ENCODE measurements at regions not wholly inside any gene's neighbourhood (a gene's known extent, or its start where the extent isn't known, plus 50 kb on each side); places are given as distances from the start of the nearest gene placed in this dataset.

DNA sequence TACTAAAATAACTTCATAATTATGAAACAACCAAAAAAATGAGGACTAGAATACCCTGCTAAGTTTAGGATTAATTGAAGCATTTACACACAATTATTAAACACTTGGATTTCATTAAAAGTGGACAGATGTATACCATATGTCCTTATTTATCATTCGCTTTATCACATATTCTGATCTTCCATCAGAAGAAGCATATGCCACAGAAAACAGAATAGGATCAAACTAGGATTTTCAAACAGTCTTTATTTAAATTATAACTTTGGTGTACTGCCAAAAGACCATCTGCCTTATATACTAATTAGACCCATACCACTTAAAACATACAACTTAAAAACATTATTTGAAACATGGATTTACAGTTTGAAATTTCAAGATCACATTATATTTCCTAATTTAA lies 727.1 kb upstream of the KLHL1 start:
- no peaks in the 10 kb centered on the region for H3K4me1 ChIP-seq (ENCODE audit: control insufficient read depth in 1 of 2, insufficient read depth in 1 of 2, low read depth in 1 of 2, low read length in 1 of 2)
- no peaks in the 10 kb centered on the region for H3K9me3 ChIP-seq
- no peak overlapping the region for H3K27ac ChIP-seq
- no peak overlapping the region for H3K4me3 ChIP-seq (ENCODE audit: low read depth in 1 of 2, low read length in 1 of 2)
- H3K36me3 ChIP-seq, result no peaks in the 10 kb centered on the region
- TF ChIP-seq, protein P1, sequence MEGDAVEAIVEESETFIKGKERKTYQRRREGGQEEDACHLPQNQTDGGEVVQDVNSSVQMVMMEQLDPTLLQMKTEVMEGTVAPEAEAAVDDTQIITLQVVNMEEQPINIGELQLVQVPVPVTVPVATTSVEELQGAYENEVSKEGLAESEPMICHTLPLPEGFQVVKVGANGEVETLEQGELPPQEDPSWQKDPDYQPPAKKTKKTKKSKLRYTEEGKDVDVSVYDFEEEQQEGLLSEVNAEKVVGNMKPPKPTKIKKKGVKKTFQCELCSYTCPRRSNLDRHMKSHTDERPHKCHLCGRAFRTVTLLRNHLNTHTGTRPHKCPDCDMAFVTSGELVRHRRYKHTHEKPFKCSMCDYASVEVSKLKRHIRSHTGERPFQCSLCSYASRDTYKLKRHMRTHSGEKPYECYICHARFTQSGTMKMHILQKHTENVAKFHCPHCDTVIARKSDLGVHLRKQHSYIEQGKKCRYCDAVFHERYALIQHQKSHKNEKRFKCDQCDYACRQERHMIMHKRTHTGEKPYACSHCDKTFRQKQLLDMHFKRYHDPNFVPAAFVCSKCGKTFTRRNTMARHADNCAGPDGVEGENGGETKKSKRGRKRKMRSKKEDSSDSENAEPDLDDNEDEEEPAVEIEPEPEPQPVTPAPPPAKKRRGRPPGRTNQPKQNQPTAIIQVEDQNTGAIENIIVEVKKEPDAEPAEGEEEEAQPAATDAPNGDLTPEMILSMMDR (IDR thresholded peaks at IDR 0.05), result no peak
- H3K27me3 ChIP-seq, result no peaks in the 10 kb centered on the region

DNA sequence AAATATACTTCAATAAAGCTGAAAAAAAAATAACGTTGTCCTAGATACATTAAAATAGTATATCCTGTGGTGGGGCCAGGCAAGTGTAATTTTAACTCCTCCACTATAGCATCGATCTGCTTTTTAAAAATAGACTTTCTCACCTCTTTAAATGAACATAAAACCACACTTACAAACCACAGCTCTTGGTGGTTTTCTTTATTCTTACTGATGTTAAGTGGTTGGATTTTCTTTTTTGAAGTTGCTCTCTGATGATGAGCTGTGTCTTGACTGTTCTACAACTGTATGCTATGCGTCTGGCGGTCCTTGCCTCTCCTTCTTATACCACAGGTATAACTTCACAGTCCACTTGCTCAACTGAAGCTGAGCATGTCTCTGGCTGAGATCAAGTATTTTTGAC lies 721.5 kb upstream of the KLHL1 start:
- Histone ChIP-seq H3K4me1 (ENCODE audit: control insufficient read depth in 1 of 2, insufficient read depth in 1 of 2, low read depth in 1 of 2, low read length in 1 of 2) (no peaks in the 10 kb centered on the region), H3K27ac (no peak overlapping the region), H3K36me3 (no peaks in the 10 kb centered on the region), H3K4me3 (ENCODE audit: low read depth in 1 of 2, low read length in 1 of 2) (no peak overlapping the region), H3K27me3 (no peaks in the 10 kb centered on the region), H3K9me3 (no peaks in the 10 kb centered on the region)
- TF ChIP-seq, protein P1 (IDR thresholded peaks at IDR 0.05), result no peak

DNA sequence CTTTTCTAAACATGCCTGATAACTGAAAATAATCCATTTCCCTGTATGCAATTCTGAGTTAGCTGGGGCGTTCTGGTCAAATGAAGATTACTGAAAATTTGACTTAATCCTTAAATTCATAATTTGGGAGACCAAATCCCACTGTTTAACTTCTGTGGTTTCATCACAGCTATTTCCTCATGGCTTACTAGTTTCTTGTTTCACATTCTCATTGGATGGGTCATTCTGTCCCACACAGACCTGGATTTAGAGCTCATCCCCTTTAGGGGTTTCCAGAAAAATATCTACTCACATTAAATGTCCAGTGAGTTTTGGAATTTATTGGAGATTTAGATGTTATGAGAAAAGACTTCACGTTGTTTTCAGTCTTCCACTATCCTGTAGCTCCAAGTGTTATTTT lies 709.3 kb upstream of the KLHL1 start:
- no peaks in the 10 kb centered on the region for H3K36me3 ChIP-seq
- H3K4me3 ChIP-seq (ENCODE audit: low read depth in 1 of 2, low read length in 1 of 2), result no peak overlapping the region
- no peaks in the 10 kb centered on the region for H3K9me3 ChIP-seq
- no peak overlapping the region for H3K27ac ChIP-seq
- TF ChIP-seq, protein P1 (IDR thresholded peaks at IDR 0.05), result no peak
- H3K27me3 ChIP-seq, result no peaks in the 10 kb centered on the region
- no peaks in the 10 kb centered on the region for H3K4me1 ChIP-seq (ENCODE audit: control insufficient read depth in 1 of 2, insufficient read depth in 1 of 2, low read depth in 1 of 2, low read length in 1 of 2)

DNA sequence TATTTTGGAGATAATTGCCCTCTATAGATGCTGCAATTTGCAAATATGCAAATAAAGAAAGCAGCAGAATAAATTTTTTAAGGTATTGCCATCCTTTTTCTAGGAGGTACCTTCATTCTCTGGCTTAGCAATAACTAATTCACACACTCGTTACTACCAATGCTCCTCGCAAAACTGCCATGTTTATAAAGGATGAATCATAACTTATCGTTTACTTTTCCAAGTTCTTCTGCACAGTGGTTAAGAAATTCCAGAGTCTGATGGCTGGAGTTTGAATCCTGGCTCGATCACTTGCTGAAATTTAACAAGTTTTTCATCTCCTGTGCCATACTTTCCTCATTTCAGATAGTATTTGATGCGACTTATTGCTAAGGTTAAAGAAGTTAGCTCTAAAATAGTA lies 708.6 kb upstream of the KLHL1 start:
- H3K9me3 ChIP-seq, result no peaks in the 10 kb centered on the region

DNA sequence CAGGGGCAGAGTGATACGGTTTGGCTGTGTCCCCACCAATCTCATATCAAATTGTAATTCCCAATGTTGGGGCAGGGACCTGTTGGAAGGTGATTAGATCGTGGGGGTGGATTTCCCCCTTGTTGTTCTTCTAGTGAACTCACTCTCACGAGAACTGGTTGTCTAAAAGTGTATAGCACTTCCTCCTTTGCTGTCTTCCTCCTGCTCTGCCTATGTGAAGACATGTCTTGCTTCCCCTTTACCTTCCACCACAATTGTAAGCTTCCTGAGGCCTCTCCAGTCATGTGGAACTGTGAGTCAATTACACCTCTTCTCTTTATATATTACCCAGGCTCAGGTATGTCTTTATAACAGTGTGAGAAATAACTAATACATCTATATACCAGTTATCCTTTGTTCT lies 706.4 kb upstream of the KLHL1 start:
- Histone ChIP-seq H3K27me3 (no peaks in the 10 kb centered on the region), H3K27ac (no peak overlapping the region), H3K9me3 (no peaks in the 10 kb centered on the region), H3K4me3 (ENCODE audit: low read depth in 1 of 2, low read length in 1 of 2) (no peak overlapping the region), H3K4me1 (ENCODE audit: control insufficient read depth in 1 of 2, insufficient read depth in 1 of 2, low read depth in 1 of 2, low read length in 1 of 2) (no peaks in the 10 kb centered on the region), H3K36me3 (no peaks in the 10 kb centered on the region)
- TF ChIP-seq, protein P1 (IDR thresholded peaks at IDR 0.05), result no peak

More for the DNA sequence above, 708.6 kb upstream of the KLHL1 start:
- Histone ChIP-seq H3K27me3 (no peaks in the 10 kb centered on the region), H3K4me1 (ENCODE audit: control insufficient read depth in 1 of 2, insufficient read depth in 1 of 2, low read depth in 1 of 2, low read length in 1 of 2) (no peaks in the 10 kb centered on the region), H3K36me3 (no peaks in the 10 kb centered on the region), H3K4me3 (ENCODE audit: low read depth in 1 of 2, low read length in 1 of 2) (no peak overlapping the region), H3K27ac (no peak overlapping the region)
- TF ChIP-seq, protein P1 (IDR thresholded peaks at IDR 0.05), result no peak

DNA sequence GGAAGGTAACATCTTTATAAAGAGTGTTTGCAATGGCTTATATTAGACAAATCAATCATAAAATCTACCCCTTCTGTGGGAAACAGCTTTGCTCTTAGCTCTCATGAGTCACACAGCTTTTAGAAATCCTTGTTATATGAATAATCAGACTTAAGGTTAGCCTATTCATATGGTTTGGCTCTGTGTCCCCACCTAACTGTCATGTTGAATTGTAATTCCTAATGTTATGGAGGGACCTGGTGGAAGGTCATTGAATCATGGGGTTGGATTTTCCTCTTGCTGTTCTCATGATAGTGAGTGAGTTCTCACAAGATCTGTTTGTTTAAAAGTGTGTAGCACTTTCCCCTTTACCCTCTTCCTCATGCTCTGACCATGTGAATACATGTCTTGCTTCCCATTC lies 704.2 kb upstream of the KLHL1 start:
- Histone ChIP-seq H3K9me3 (no peaks in the 10 kb centered on the region), H3K27me3 (no peaks in the 10 kb centered on the region), H3K27ac (no peak overlapping the region), H3K4me3 (ENCODE audit: low read depth in 1 of 2, low read length in 1 of 2) (no peak overlapping the region), H3K4me1 (ENCODE audit: control insufficient read depth in 1 of 2, insufficient read depth in 1 of 2, low read depth in 1 of 2, low read length in 1 of 2) (no peaks in the 10 kb centered on the region), H3K36me3 (no peaks in the 10 kb centered on the region)
- TF ChIP-seq, protein P1 (IDR thresholded peaks at IDR 0.05), result no peak
